ENCODE measurements at regions not wholly inside any gene's neighbourhood (a gene's known extent, or its start where the extent isn't known, plus 50 kb on each side); places are given as distances from the start of the nearest gene placed in this dataset.

DNA sequence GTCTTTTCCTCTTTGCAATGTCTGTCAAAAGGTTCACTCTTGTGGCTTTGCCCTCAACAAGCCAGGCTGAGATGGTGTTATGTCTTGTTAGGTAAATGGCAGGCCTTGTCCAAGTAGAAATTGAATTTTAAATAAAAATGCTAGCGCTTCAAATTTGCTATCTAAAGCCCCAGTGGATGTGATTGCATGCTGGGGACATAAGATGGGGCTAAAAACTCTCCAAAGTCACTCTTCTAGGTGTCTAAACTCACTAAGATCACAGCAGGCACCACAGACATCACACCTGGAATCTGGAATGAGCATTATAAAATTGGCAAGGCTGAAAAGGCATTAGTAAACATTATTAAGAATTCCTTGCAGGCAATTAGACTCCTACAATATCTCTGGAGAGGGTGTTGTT is 262.7 kb upstream of the CLINT1 start:
- Histone ChIP-seq H3K4me3 (ENCODE audit: control insufficient read depth in 2 of 3, extremely low read depth in 1 of 3, insufficient read depth in 2 of 3, low read depth in 1 of 3, low read length in 3 of 3) (no peak overlapping the region), H4K20me1 (ENCODE audit: control insufficient read depth, extremely low read depth, insufficient read depth, low read length) (no peaks in the 10 kb centered on the region), H3K27me3 (ENCODE audit: control insufficient read depth, extremely low read depth, insufficient read depth, low read length) (no peaks in the 10 kb centered on the region), H3K9me3 (ENCODE audit: control insufficient read depth, low read depth, low read length) (no peaks in the 10 kb centered on the region), H3K36me3 (ENCODE audit: control insufficient read depth in 2 of 2, extremely low read depth in 1 of 2, insufficient read depth in 2 of 2, low read length in 2 of 2) (no peaks in the 10 kb centered on the region), H3K4me2 (ENCODE audit: control insufficient read depth, extremely low read depth, insufficient read depth, low read depth, low read length) (no peak overlapping the region), H3K9ac (ENCODE audit: control insufficient read depth, extremely low read depth, insufficient read depth, low read length) (no peak overlapping the region), H3K4me1 (ENCODE audit: control insufficient read depth, extremely low read depth, insufficient read depth, low read length) (peaks cover 4% of the 10 kb centered on the region), H3K79me2 (ENCODE audit: control insufficient read depth, insufficient read depth, low read length) (no peaks in the 10 kb centered on the region), H3K27ac (ENCODE audit: control insufficient read depth, insufficient read depth, low read length) (no peak overlapping the region), H2AFZ (ENCODE audit: control insufficient read depth, low read length) (no peak overlapping the region), H3K9me1 (ENCODE audit: control insufficient read depth, extremely low read depth, insufficient read depth, low read length) (no peaks in the 10 kb centered on the region)
- TF ChIP-seq, protein P1, sequence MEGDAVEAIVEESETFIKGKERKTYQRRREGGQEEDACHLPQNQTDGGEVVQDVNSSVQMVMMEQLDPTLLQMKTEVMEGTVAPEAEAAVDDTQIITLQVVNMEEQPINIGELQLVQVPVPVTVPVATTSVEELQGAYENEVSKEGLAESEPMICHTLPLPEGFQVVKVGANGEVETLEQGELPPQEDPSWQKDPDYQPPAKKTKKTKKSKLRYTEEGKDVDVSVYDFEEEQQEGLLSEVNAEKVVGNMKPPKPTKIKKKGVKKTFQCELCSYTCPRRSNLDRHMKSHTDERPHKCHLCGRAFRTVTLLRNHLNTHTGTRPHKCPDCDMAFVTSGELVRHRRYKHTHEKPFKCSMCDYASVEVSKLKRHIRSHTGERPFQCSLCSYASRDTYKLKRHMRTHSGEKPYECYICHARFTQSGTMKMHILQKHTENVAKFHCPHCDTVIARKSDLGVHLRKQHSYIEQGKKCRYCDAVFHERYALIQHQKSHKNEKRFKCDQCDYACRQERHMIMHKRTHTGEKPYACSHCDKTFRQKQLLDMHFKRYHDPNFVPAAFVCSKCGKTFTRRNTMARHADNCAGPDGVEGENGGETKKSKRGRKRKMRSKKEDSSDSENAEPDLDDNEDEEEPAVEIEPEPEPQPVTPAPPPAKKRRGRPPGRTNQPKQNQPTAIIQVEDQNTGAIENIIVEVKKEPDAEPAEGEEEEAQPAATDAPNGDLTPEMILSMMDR (optimal IDR thresholded peaks at IDR 0.05 in 1 of 3, IDR thresholded peaks at IDR 0.05 in 1 of 3, conservative IDR thresholded peaks at IDR 0.05 in 1 of 3; ENCODE audit: extremely low read depth in 1 of 3, insufficient read depth in 2 of 3, low read length in 3 of 3): no peak
- TF ChIP-seq EZH2 (IDR thresholded peaks at IDR 0.05; ENCODE audit: low read length): no peak
- FAIRE-seq (no peak), DNase-seq (ENCODE audit: low read depth, low spot score) (no peak)
- dilution Hi-C loops (cut with MboI; ENCODE audit: extremely low pct_ligation_motif_present, low sequenced_read_pairs): no loop called here

DNA sequence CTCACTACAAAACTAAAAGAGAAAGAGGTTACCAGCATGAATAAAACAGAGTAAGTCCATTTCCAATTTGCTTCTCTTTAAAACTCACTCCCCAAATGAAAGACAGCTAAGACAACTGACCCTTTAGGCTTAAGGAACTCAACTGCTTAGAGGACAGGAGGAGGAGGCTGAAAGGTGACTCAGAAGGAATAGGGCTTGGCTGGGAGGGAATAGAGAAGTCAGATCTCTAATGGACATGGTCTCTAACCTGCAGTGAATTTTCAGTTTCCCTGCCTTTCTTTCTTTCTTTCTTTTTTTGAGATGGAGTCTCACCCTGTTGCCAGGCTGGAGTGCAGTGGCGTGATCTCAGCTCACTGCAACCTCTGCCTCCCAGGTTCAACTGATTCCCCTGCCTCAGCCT is 261.8 kb upstream of the CLINT1 start:
- no peak for TF ChIP-seq EZH2 (IDR thresholded peaks at IDR 0.05; ENCODE audit: low read length)
- TF ChIP-seq, protein P1 (optimal IDR thresholded peaks at IDR 0.05 in 1 of 3, IDR thresholded peaks at IDR 0.05 in 1 of 3, conservative IDR thresholded peaks at IDR 0.05 in 1 of 3; ENCODE audit: extremely low read depth in 1 of 3, insufficient read depth in 2 of 3, low read length in 3 of 3): no peak
- no peaks in the 10 kb centered on the region for H3K9me1 ChIP-seq (ENCODE audit: control insufficient read depth, extremely low read depth, insufficient read depth, low read length)
- no peaks in the 10 kb centered on the region for H4K20me1 ChIP-seq (ENCODE audit: control insufficient read depth, extremely low read depth, insufficient read depth, low read length)
- dilution Hi-C loops (cut with MboI; ENCODE audit: extremely low pct_ligation_motif_present, low sequenced_read_pairs): no loop called here
- H3K27me3 ChIP-seq (ENCODE audit: control insufficient read depth, extremely low read depth, insufficient read depth, low read length): no peaks in the 10 kb centered on the region
- H3K4me2 ChIP-seq (ENCODE audit: control insufficient read depth, extremely low read depth, insufficient read depth, low read depth, low read length): no peak overlapping the region
- H3K9me3 ChIP-seq (ENCODE audit: control insufficient read depth, low read depth, low read length): no peaks in the 10 kb centered on the region
- peaks cover 4% of the 10 kb centered on the region for H3K4me1 ChIP-seq (ENCODE audit: control insufficient read depth, extremely low read depth, insufficient read depth, low read length)
- DNase-seq (ENCODE audit: low read depth, low spot score): no peak
- no peak overlapping the region for H3K9ac ChIP-seq (ENCODE audit: control insufficient read depth, extremely low read depth, insufficient read depth, low read length)
- no peaks in the 10 kb centered on the region for H3K79me2 ChIP-seq (ENCODE audit: control insufficient read depth, insufficient read depth, low read length)
- no peaks in the 10 kb centered on the region for H3K36me3 ChIP-seq (ENCODE audit: control insufficient read depth in 2 of 2, extremely low read depth in 1 of 2, insufficient read depth in 2 of 2, low read length in 2 of 2)
- H3K27ac ChIP-seq (ENCODE audit: control insufficient read depth, insufficient read depth, low read length): no peak overlapping the region
- no peak for FAIRE-seq
- H3K4me3 ChIP-seq (ENCODE audit: control insufficient read depth in 2 of 3, extremely low read depth in 1 of 3, insufficient read depth in 2 of 3, low read depth in 1 of 3, low read length in 3 of 3): no peak overlapping the region
- H2AFZ ChIP-seq (ENCODE audit: control insufficient read depth, low read length): no peak overlapping the region

Data from keratinocyte (primary cell).